HG03439 (cell line): ENCODE measurements at regions not wholly inside any gene's neighbourhood (a gene's known extent, or its start where the extent isn't known, plus 50 kb on each side); places are given as distances from the start of the nearest gene placed in this dataset.
A peak's percentile ranks its signal among the peaks of the same experiment; 100 is the strongest.
"Not testable (repeated sequence)": the region's sequence is repeated elsewhere in the genome, so short reads cannot be mapped to it uniquely, and the experiment has no call there.

Experiments
- ATAC-seq: cut with Tn5 transposase; IDR thresholded peaks from one replicate; pipeline ENCODE4 v1.9.1; 2021; ENCODE audit warnings: mild to moderate bottlenecking, moderate library complexity; ENCODE audit not compliant: unreplicated experiment

DNA sequence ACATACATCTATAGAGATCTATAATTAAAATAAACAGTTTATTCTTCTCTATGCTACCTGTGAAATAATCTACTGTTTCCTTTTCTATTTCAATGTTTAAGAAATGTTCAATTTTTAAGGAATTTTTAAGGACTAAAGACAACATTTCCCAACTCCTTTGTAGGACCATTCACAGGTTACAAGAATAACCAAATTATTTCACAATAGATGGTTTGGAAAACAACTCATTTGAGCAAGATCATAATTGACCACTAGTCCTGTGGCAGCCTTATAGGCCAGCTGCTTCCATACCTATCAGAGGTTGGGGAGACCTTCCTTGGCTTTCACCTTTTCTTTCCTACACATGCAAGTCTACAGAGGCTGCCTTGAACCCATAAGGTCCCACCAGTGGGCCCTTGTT, 193.7 kb downstream of the TTC39B start:
- ATAC-seq: no peak

DNA sequence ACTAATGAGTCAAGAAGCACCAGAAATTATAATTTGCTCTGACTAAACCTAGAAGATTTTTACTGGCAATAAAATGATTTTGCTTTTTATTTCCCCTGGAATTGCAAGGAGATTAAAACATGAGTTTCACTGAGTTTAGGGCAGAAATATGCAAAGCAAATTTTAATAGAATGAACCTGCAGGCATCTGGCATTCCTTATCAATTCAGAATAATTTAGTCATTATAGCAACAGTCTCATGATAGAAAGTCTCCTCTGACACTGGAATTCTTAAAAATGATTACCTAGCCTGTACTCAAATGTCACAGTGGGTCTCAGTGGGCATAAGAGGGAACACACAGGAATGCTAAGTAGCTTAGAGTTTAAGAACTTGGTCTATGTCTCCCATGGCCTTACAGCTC, 195.9 kb downstream of the TTC39B start:
- no peak for ATAC-seq

DNA sequence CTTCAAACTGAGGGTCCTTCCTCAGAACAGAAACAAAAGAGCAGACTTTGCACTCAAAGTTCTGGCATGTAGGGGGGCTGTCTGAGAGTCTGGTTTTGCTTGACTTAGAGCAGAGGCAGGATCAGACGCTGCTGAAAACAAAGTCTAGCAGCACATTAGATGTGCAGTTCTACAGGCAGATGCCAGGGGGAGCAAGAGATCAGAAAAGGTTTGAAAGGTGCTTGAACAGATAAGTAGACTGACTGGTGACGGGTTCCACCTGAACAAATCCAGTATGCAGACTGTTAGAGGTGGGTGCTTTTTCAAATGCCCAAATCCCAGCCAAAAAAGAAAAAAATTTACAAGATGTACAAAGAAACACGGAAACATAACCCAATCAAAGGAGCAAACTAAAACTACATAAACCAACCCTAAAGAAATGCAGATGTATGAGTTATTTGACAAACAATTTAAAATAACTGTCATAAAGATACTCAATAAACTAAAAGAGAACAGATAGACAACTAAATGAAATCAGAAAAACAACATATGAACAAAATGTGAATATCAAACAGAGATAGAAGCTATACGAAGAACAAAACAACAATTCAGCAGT, 194.7 kb upstream of the FREM1 start:
- peak; percentile 87 for ATAC-seq

DNA sequence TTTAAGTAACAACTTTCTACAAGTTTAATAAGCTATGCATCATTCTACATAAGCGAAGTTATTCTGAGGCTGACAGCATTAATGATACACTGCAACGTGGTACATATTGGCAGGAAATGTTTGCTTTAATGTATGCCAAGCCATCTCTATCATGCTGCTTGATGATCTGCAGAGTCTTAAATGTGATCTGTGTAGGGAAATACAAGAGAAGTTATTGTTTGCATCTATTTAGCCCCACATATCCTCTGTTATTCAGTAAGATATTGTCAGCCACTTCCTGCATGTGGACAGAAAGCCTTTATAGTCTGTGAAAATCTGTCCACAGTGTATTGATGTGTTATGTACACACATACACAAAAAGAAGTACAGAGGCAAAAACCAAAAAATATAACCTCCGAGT, 193.1 kb upstream of the FREM1 start:
- no peak for ATAC-seq

DNA sequence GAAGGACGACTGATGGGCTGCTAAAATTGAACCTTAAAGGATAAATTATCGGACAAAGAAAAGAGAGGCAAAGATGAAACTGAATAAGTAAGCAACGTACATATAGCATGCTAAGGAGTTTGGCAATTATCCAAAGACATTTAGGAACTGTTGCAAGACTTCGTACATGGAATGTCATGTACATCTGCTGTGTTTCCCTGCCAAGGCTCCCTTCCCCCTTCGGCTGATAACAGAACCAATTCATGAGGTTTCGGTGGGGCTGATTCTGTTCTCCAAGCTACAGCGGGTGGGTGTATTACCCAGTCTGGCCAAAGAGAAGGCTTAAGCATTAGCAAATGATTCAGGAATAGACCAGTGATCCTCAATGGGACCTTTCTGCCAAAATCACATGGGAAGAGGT, 190.9 kb upstream of the FREM1 start:
- no peak for ATAC-seq

DNA sequence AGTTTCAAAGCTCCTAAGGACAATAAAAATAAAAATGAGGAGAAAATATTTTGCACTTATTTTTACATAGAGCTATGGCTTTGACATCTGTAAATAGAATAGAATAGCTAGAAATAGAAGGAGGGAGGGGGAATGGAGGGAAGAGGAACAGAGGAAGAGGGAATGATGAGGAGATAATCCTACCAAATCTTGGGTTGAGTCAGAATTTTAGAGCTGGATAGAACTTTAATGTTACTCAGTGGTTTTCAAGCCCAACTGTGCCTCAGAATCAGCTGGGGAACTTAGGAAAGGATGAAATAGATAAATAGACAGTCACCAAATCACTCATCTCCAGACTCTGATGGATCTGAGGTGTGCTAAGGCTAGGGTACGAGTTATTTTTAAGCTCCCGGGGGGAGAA, 190.3 kb upstream of the FREM1 start:
- ATAC-seq: no peak

DNA sequence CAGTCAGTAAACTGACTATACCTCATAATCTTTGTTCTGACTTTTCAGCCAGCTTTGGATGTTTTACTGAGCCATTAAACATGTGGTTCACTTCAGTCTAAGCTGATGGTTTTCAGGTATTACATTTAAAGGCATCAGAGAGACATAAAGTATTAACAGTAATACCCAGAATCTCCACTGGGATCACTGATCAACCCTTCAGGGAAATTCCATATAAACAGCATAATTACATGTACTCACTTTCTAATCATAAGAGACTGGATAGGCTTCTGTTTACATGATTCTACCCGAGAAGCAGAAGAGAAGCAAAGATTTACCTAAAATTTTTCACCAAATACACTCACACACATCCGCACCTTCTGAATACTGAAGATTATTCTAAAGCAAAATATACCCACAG, 186.7 kb upstream of the FREM1 start:
- no peak for ATAC-seq

DNA sequence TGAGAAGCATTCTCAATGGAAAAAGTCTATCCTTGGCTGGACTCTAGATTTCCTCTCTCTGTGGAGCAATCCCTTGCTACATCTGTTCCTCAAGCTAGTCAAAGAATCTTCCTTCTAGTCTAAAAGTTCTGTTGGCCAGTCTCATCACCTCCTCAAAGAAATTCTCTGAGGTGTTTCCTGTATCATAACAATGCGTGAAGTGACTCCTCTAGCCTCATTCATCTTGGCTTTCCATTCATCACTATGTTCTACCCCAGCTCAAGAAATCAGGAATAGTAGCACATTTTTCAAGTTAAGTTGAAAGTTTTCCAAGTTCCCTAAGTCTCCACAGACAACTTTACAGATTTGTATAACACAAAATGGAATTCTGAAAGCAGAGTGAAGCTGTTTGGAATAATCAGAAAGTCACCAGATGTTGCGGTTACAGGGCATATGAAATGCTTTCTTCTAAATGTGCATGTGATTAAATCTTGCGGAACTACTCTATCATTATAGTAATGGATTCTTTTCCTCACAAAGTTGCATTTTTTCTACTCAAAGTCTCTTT, 176.6 kb upstream of the FREM1 start:
- ATAC-seq: no peak

DNA sequence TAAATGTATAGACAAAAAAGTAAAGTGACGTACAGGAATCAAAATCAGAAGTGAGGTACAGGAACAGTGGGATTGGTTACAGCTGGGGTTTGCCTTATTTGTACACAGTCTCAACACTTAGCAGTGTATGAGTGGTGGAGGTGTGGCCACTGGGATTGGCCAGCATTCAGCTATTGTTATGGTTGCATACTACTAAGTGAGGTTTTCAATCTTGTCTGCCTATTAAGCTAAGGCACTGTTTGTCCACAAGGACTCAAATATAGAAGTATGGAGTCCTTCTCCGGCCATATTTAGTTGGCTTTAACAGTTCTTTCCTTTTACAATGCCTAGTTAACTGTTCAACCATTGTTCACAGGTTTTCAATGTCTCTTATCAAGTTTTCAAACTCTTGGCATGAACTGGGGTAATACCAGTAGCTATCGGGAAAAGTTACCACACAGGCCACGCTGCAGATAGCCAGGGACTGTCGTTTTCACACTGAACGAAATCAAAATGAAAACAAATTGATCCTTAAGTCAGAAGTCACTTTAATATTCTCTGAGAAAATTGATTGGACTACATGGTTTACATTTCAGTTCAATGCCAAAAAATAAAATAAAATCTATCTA, 176.0 kb upstream of the FREM1 start:
- ATAC-seq: no peak

DNA sequence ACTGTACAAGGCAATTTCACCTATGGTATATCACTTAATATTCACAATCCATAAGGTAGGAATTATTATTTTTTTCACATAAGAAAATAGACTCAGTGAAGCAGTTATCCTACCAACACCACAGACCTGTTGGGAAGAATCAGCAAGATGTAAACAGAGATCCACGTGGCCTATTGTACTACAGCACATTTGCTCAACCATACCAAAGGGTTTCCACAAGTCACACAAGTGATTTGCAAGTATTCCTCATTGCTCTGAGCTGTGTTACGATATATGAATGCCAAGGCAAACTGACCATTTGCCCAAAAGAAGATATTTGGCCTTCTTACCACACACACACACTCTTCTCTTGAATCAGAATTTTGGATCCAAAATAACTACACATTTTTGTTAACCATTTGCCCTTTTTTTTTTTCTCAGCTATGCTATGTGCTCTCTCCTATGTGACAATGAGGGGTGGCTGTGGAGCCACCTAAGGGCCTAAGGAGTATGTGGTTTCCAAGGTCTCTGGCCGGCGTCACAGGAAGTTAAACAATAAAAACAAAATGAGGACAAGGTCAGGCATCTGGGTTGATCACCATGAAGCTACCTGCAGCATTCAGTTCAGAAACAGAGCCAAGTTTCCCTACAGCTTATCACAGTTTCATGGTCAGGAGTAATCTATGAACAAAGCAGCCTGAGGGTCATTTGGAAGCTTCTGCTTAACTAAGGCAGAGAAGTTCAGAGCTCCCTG, 171.0 kb upstream of the FREM1 start:
- no peak for ATAC-seq

DNA sequence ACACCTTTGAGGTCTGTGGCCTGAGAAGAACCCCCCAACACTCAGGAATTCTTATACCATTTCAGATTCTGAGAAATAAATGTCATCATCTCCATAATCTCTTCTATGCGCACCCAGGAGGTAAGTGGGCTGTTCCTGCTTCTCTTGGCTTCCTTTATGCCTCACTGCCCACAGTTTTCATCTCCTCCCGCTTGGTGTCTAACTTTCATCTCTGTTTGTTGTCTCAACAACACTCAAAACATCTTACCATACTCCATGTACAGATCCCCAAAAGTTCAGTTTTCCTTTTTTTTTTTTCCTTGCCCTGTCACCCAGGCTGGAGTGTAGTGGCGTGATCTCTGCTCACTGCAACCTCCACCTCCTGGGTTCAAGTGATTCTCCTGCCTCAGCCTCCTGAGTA, 170.2 kb upstream of the FREM1 start:
- no peak for ATAC-seq

DNA sequence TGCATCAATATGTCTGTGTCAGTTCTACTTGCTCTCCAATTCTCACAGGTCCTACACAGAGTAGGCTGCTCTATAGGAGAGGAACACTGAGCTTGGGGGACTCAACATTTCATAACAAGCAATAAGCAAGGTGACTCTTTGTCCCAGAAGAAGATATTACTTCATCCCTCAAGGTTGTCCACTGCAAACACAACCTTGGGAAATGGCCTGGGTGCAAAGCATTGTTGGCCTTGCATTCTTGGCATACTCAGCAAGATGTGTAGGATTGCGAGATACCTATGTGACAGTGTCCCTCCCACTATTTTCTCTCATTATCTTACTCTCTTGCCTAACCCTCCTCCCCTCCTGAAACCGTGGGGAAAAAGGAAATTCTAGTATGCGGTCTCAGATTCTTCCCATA, 169.8 kb upstream of the FREM1 start:
- ATAC-seq: no peak

DNA sequence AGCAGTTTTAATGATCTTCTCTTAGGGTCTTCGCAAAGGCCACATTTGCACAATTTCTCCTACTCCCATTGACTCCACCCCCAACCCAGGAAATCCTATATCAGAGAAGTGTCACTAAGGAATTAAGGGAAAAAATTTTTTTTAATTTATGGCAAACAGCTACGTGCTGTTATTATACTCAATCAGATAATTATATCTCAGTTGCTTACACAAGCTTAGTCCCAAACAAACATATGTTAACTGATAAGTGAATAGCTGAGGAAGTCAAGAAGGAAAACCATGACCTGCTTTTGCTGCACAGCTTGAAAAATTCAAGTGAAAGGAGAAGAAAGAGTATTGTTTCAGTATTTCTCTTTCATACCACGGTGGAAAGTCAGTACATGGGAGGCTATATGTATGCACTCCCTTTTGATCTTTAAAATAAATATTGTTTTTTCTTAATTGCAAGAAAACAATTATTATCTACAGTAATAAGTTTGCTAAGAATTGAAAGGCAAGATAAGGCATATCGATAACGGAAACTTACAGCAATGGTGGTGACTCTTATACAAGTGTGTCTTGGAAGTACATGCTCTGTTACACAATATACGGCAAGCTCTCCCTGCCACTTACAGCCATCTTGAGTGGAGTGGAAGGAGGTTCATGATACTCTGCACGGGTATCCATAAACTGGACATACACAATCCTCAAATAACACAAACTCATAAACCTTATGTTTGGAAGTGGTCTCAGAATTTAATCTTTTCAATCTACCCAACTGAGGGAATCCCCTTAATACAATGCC, 167.9 kb upstream of the FREM1 start:
- no peak for ATAC-seq

DNA sequence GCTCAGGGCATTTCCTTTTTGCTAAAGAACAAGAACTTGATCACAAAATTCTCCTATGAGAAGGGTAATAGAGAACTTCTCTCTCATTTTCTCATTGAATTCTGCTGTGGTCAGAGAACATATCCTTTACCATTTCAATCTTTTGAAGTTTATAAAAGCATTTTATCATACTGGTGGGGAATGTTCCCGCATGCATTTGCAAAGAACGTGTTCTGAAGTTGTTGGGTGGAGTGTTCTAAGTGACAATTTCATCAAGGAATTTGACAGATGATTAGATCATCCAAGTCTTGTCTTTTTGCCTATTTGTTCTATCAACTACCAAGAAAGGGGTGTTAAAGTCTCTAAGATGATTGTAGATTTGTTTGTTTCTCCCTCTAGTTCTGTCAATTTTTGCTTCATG, 163.4 kb upstream of the FREM1 start:
- no peak for ATAC-seq

DNA sequence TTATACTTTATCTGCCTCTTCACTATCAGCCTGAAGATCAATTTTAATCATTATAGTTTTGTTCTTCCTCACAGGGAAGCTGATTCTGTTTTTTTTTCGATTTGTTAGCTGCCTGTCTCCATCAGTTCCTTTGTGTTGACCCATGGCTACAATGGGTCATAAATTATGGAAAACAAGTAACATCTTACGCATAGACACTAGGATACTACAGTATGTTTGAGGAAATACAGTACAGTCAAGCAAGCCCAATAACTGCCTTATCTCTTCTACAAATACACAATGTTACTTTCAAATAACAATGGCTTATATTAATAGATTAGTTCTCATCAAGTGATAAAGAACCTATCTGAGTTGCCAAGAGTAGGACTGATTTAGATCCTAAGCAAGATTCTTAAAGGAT, 160.5 kb upstream of the FREM1 start:
- ATAC-seq: no peak

DNA sequence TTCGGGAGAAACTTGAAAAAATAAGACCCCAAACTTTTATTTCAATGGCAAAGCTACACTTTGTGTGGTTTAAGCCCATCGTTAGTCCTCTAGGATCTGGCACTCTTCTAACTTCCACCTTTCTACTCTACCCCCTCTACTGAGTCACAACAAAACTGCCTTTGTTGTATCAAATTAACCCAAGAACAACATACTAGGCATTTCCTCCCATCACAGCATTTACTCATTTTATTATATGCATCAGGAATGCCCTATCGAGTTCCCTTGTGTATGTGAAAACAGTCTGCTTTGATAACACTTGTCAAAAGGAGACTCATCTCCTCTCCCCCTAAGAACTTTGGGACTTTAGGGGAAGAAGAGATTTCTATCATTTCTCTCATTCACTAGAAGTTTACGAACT, 158.9 kb upstream of the FREM1 start:
- ATAC-seq: no peak

DNA sequence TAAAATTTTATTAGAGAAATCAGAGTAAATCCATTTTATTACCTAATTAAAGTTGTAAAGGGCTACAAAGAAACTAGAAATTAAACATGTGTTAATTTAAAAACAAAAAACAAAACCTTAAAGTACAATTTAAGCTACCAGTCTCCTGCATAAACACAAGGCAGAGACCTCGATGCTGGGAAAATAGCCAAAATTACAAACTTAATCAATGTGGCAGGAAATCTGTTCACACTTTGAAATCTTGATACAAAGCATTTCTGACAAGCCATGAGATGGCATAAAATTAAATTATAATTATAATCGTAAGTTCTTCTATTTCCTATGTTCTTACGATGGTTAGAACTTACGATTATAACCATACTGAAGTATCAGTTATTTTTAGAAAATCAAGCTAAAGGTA, 158.0 kb upstream of the FREM1 start:
- no peak for ATAC-seq

DNA sequence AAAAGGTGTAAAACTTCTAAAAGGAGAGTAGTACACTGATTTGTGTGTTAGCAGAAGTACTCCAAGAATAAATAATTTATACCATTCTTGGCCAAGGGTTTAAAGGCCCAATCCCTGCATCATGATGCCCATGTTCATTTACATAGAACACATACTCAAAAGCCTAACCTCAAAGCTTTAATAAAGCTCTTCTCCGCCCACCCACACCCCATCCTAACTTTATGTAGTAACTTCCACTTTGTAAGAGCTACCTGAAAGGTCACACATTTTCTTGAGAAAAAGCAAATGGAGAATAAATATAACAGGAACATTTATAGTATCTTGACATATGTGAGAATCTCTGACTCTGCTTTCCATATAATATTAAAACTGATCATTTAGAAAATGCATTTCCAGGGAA, 148.8 kb upstream of the FREM1 start:
- ATAC-seq: no peak

DNA sequence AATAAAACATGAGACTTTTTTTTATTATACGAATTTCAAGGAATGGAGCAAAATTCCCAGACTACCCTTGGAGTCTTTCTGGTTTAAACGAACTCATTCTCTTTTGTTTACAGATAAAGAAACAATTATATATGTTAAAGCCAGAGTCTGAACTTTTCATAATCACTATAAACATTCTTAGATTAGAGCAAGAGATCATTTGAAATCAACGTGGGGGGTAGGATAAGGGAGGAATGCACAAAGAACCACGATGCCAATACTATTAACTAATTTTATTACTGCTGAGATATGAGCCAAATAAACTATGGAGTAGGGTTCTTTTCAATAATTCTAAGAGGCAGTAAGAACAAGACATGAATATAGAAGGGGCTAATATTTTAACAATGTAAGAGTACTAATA, 148.0 kb upstream of the FREM1 start:
- no peak for ATAC-seq

DNA sequence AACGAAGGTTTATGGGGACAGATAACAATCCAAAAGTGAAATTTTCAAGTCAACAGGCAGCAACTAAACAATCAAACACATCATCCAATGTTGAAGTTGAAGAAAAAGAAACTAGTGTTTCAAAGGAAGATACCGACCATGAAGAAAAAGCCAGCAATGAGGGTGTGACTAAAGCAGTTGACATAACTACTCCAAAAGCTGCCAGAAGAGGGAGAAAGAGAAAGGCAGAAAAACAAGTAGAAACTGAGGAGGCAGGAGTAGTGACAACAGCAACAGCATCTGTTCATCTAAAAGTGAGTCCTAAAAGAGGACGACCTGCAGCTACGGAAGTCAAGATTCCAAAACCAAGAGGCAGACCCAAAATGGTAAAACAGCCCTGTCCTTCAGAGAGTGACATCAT, 145.1 kb upstream of the FREM1 start:
- ATAC-seq: not testable (repeated sequence)

DNA sequence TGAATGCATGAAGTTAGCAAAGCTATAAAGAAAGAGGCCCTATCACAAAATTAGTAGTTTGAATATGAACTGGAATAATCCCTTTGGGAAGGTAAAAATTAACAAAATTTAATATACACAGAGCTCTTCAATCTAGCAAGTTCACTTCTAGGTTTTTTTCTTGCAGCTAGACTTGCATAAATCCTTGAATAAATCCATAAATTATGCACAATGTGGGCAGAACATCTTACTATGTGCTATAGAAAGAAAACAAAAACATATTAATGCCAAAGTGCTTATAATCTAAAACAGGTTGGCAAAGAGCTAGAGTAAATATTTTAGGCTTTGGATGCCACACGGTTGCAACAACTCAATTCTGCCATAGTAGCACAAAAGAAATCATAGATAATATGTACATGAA, 138.5 kb upstream of the FREM1 start:
- no peak for ATAC-seq
